Astrocyte (in vitro differentiated cells and primary cell): ENCODE measurements at regions not wholly inside any gene's neighbourhood (a gene's known extent, or its start where the extent isn't known, plus 50 kb on each side); places are given as distances from the start of the nearest gene placed in this dataset.

Experiments used
- DNase-seq: peaks from one replicate; pipeline ENCODE4 v3.0.0-alpha.2; 2010; ENCODE audit warnings: low read depth
- FAIRE-seq: peaks from 2 replicates; lab custom pipeline; 2011; peaks lifted over from hg19 to GRCh38; lab: Jason Lieb, UNC
- H2AFZ ChIP-seq: 2 replicates; pipeline ENCODE4 v1.6.0; 2012; ENCODE audit warnings: low read depth, low read length, inconsistent platforms
- H3K27ac ChIP-seq: 2 replicates; pipeline ENCODE4 v1.5.1; 2011; ENCODE audit warnings: low read depth, low read length, inconsistent platforms
- H3K27me3 ChIP-seq: 2 replicates; pipeline ENCODE4 v1.6.0; 2011; ENCODE audit warnings: low read length, inconsistent platforms; ENCODE audit not compliant: insufficient read depth
- H3K36me3 ChIP-seq: 2 replicates; pipeline ENCODE4 v1.5.1; 2011; ENCODE audit warnings: low read length, inconsistent platforms; ENCODE audit not compliant: insufficient read depth
- H3K4me1 ChIP-seq: 2 replicates; pipeline ENCODE4 v1.5.1; 2011; ENCODE audit warnings: low read length, inconsistent platforms; ENCODE audit not compliant: insufficient read depth
- H3K4me2 ChIP-seq: 2 replicates; pipeline ENCODE4 v1.6.0; 2012; ENCODE audit warnings: low read length, inconsistent platforms
- H3K4me3 ChIP-seq: 2 replicates; pipeline ENCODE4 v1.5.1; 2011; ENCODE audit warnings: low read depth, mild to moderate bottlenecking, low read length, inconsistent platforms; ENCODE audit not compliant: insufficient read depth
- H3K79me2 ChIP-seq: 2 replicates; pipeline ENCODE4 v1.6.0; 2012; ENCODE audit warnings: mild to moderate bottlenecking, low read length, inconsistent platforms; ENCODE audit not compliant: insufficient read depth
- H3K9ac ChIP-seq: 2 replicates; pipeline ENCODE4 v1.6.0; 2012; ENCODE audit warnings: mild to moderate bottlenecking, low read length, inconsistent platforms
- H3K9me3 ChIP-seq: 2 replicates; pipeline ENCODE4 v1.5.1; 2012; ENCODE audit warnings: low read depth, mild to moderate bottlenecking, low read length, inconsistent platforms; ENCODE audit not compliant: insufficient read depth
- H4K20me1 ChIP-seq: 2 replicates; pipeline ENCODE4 v1.6.0; 2012; ENCODE audit warnings: low read length, inconsistent platforms; ENCODE audit not compliant: insufficient read depth
- H3K27ac Mint-ChIP-seq: one replicate; pipeline ENCODE4 v1.8.0; 2021; ENCODE audit warnings: mild to moderate bottlenecking, mixed read lengths; ENCODE audit not compliant: unreplicated experiment
- H3K27me3 Mint-ChIP-seq: one replicate; pipeline ENCODE4 v1.8.0; 2021; ENCODE audit warnings: low read depth, mixed read lengths; ENCODE audit not compliant: unreplicated experiment
- H3K36me3 Mint-ChIP-seq: one replicate; pipeline ENCODE4 v1.8.0; 2021; ENCODE audit warnings: low read depth, mixed read lengths; ENCODE audit not compliant: unreplicated experiment
- H3K4me1 Mint-ChIP-seq: one replicate; pipeline ENCODE4 v1.8.0; 2021; ENCODE audit warnings: low read depth, mixed read lengths; ENCODE audit not compliant: unreplicated experiment
- H3K4me3 Mint-ChIP-seq: one replicate; pipeline ENCODE4 v1.8.0; 2021; ENCODE audit warnings: mild to moderate bottlenecking, moderate library complexity, mixed read lengths; ENCODE audit not compliant: unreplicated experiment
- H3K9me3 Mint-ChIP-seq: one replicate; pipeline ENCODE4 v1.8.0; 2021; ENCODE audit warnings: mild to moderate bottlenecking, mixed read lengths; ENCODE audit not compliant: unreplicated experiment
- EZH2 ChIP-seq: IDR thresholded peaks from 2 replicates; pipeline ENCODE4 v1.6.1; 2012; ENCODE audit warnings: mild to moderate bottlenecking, low read length, inconsistent platforms; ENCODE audit not compliant: insufficient read depth
- TF ChIP-seq, protein P1 (sequence below): IDR thresholded peaks from 2 replicates; pipeline ENCODE4 v1.5.1; 2011; ENCODE audit warnings: low read depth, mild to moderate bottlenecking, inconsistent platforms, low read length, moderate library complexity; ENCODE audit not compliant: insufficient read depth

DNA sequence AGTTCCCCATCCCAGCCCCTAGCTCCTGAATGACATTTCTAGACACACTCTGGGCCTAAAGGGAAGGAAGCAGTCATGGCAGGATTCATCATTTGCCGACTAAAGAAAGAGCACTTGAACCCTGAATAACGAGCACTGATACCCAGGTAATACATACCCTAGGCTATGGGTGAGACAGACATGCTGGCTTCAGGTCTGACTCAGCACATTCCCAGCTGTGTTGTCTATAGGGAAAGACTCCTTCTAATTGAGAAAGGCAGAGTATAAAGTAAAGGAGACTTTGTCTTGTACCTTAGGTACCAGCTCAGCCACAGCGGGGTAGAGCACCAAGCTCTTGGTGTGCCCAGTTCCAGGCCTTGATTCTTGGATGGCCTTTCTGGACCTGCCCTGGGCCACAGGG, 870.5 kb downstream of the PDCD6IP start:
- Histone ChIP-seq H3K9ac (no peak overlapping the region), H3K9me3 (no peaks in the 10 kb centered on the region), H4K20me1 (no peaks in the 10 kb centered on the region), H3K27ac (no peak overlapping the region), H3K36me3 (no peaks in the 10 kb centered on the region), H3K4me2 (no peak overlapping the region), H3K79me2 (no peaks in the 10 kb centered on the region), H3K27me3 (no peaks in the 10 kb centered on the region), H2AFZ (no peak overlapping the region), H3K4me1 (no peaks in the 10 kb centered on the region), H3K4me3 (no peak overlapping the region)
- H3K27me3 Mint-ChIP-seq, result no peaks in the 10 kb centered on the region
- FAIRE-seq (no peak), DNase-seq (no peak)
- peaks cover 2% of the 10 kb centered on the region for H3K36me3 Mint-ChIP-seq
- no peaks in the 10 kb centered on the region for H3K9me3 Mint-ChIP-seq
- no peak for TF ChIP-seq EZH2
- TF ChIP-seq, protein P1, sequence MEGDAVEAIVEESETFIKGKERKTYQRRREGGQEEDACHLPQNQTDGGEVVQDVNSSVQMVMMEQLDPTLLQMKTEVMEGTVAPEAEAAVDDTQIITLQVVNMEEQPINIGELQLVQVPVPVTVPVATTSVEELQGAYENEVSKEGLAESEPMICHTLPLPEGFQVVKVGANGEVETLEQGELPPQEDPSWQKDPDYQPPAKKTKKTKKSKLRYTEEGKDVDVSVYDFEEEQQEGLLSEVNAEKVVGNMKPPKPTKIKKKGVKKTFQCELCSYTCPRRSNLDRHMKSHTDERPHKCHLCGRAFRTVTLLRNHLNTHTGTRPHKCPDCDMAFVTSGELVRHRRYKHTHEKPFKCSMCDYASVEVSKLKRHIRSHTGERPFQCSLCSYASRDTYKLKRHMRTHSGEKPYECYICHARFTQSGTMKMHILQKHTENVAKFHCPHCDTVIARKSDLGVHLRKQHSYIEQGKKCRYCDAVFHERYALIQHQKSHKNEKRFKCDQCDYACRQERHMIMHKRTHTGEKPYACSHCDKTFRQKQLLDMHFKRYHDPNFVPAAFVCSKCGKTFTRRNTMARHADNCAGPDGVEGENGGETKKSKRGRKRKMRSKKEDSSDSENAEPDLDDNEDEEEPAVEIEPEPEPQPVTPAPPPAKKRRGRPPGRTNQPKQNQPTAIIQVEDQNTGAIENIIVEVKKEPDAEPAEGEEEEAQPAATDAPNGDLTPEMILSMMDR, result no peak
- H3K4me1 Mint-ChIP-seq, result no peaks in the 10 kb centered on the region
- no peak overlapping the region for H3K4me3 Mint-ChIP-seq
- peak overlapping the region; percentile 3 for H3K27ac Mint-ChIP-seq

DNA sequence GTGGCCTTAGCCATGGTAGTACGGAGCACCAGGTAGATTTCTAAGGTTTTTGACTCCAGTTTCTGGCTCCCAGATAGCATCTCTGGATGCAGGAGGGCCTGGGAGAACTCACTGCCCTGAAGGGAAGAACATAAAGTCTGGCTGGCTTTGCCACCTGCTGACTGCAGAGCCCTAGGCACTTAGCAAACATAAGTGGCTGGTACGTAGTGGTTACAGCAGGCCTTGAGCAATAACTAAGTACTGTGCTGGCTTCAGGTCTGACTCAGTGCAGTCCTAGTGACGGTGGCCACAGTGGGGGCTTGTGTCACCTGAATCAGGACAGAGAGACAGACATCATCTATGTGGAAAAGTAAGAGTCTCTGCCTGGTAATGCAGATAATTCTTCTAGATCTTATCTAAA, 871.1 kb downstream of the PDCD6IP start:
- no peaks in the 10 kb centered on the region for H3K9me3 Mint-ChIP-seq
- peaks cover 2% of the 10 kb centered on the region for H3K36me3 Mint-ChIP-seq
- Histone ChIP-seq H4K20me1 (no peaks in the 10 kb centered on the region), H3K27me3 (no peaks in the 10 kb centered on the region), H3K9ac (no peak overlapping the region), H2AFZ (no peak overlapping the region), H3K79me2 (no peaks in the 10 kb centered on the region), H3K4me2 (no peak overlapping the region), H3K9me3 (no peaks in the 10 kb centered on the region), H3K36me3 (no peaks in the 10 kb centered on the region), H3K4me1 (no peaks in the 10 kb centered on the region), H3K4me3 (no peak overlapping the region), H3K27ac (no peak overlapping the region)
- H3K4me3 Mint-ChIP-seq, result no peak overlapping the region
- no peaks in the 10 kb centered on the region for H3K4me1 Mint-ChIP-seq
- FAIRE-seq (no peak), DNase-seq (no peak)
- no peak overlapping the region for H3K27ac Mint-ChIP-seq
- no peaks in the 10 kb centered on the region for H3K27me3 Mint-ChIP-seq
- TF ChIP-seq EZH2, result no peak
- TF ChIP-seq, protein P1, result no peak

- Histone ChIP-seq H3K4me3 (no peak overlapping the region), H3K79me2 (no peaks in the 10 kb centered on the region), H3K27ac (no peak overlapping the region), H4K20me1 (no peaks in the 10 kb centered on the region), H3K4me2 (peak overlapping the region; percentile 24), H3K36me3 (no peaks in the 10 kb centered on the region), H2AFZ (no peak overlapping the region), H3K9me3 (peaks cover 1% of the 10 kb centered on the region), H3K27me3 (no peaks in the 10 kb centered on the region), H3K9ac (no peak overlapping the region), H3K4me1 (peaks cover 10% of the 10 kb centered on the region)
- no peak for TF ChIP-seq EZH2
- TF ChIP-seq, protein P1, result no peak
- no peaks in the 10 kb centered on the region for H3K27me3 Mint-ChIP-seq
- H3K4me1 Mint-ChIP-seq, result peaks cover 15% of the 10 kb centered on the region
- H3K4me3 Mint-ChIP-seq, result no peak overlapping the region
- no peak overlapping the region for H3K27ac Mint-ChIP-seq
- peaks cover 6% of the 10 kb centered on the region for H3K9me3 Mint-ChIP-seq
- H3K36me3 Mint-ChIP-seq, result peaks cover 2% of the 10 kb centered on the region
- DNase-seq, result peak; percentile 57
- FAIRE-seq, result no peak
Observed at GRCh38 chr3:34675383-34676120, 877.1 kb downstream of the PDCD6IP start.
